ENCODE measurements at regions not wholly inside any gene's neighbourhood (a gene's known extent, or its start where the extent isn't known, plus 50 kb on each side); places are given as distances from the start of the nearest gene placed in this dataset.

- FAIRE-seq (no peak), DNase-seq (ENCODE audit: low read depth, low spot score) (no peak)
- no peaks in the 10 kb centered on the region for H3K9me1 ChIP-seq (replicated peaks; ENCODE audit: control insufficient read depth, extremely low read depth, insufficient read depth, low read length)
- H3K27me3 ChIP-seq (ENCODE audit: control insufficient read depth in 2 of 2, insufficient read depth in 2 of 2, low read length in 2 of 2) = no peaks in the 10 kb centered on the region
- no peak overlapping the region for H2AFZ ChIP-seq (ENCODE audit: low read depth, low read length)
- no peak for TF ChIP-seq JUN (IDR thresholded peaks at IDR 0.05; ENCODE audit: borderline replicate concordance, insufficient read depth, insufficient read length, low read depth)
- TF ChIP-seq POLR2AphosphoS5 (IDR thresholded peaks at IDR 0.05; ENCODE audit: insufficient read depth, low read depth, low read length) = no peak
- TF ChIP-seq POLR2A (IDR thresholded peaks at IDR 0.05; ENCODE audit: low read depth, low read length) = no peak
- no peak for TF ChIP-seq FOS (IDR thresholded peaks at IDR 0.05; ENCODE audit: borderline replicate concordance, insufficient read depth, low read length)
- no peak for TF ChIP-seq EZH2 (IDR thresholded peaks at IDR 0.05; ENCODE audit: borderline replicate concordance, low read depth, low read length, severe bottlenecking)
- no peak for TF ChIP-seq MYC (IDR thresholded peaks at IDR 0.05; ENCODE audit: low read depth, low read length)
- TF ChIP-seq MAX (IDR thresholded peaks at IDR 0.05; ENCODE audit: insufficient read depth, insufficient read length) = no peak
- TF ChIP-seq GATA2 (IDR thresholded peaks at IDR 0.05; ENCODE audit: insufficient read depth, insufficient read length, low read depth, low read length) = no peak
- TF ChIP-seq CTCF (IDR thresholded peaks at IDR 0.05; ENCODE audit: extremely low read depth in 1 of 2, insufficient read depth in 1 of 2, low read depth in 1 of 2, low read length in 2 of 2) = no peak
- H3K27ac ChIP-seq (ENCODE audit: insufficient read depth, low read depth, low read length) = no peak overlapping the region
- no peaks in the 10 kb centered on the region for H3K36me3 ChIP-seq (ENCODE audit: control insufficient read depth in 2 of 2, extremely low read depth in 1 of 2, insufficient read depth in 2 of 2, low read length in 2 of 2)
- no TSS peak for BruUV-seq (replicated peaks)
- H3K4me1 ChIP-seq (ENCODE audit: control insufficient read depth, extremely low read depth, insufficient read depth, low read length) = no peaks in the 10 kb centered on the region
- no peaks in the 10 kb centered on the region for H3K9me3 ChIP-seq (replicated peaks; ENCODE audit: control insufficient read depth, insufficient read depth, low read length)
- intact Hi-C loops (cut with micrococcal nuclease) = no loop called here
- ChIA-PET POLR2A (no interaction called here), CTCF (no interaction called here)
- H4K20me1 ChIP-seq (replicated peaks; ENCODE audit: control insufficient read depth, extremely low read depth, insufficient read depth, low read length) = no peaks in the 10 kb centered on the region
- no peak overlapping the region for H3K9ac ChIP-seq (replicated peaks; ENCODE audit: extremely low read depth, insufficient read depth, low read length)
- dilution Hi-C loops (cut with MboI; ENCODE audit: extremely low pct_ligation_motif_present, low sequenced_read_pairs) = no loop called here
- no peak overlapping the region for H3K4me3 ChIP-seq (replicated peaks in 1 of 3; ENCODE audit: insufficient read depth in 1 of 3, low read depth in 1 of 3, low read length in 3 of 3)
- H3K4me2 ChIP-seq (ENCODE audit: insufficient read depth, low read length) = no peak overlapping the region
- no peaks in the 10 kb centered on the region for H3K79me2 ChIP-seq (ENCODE audit: control insufficient read depth, insufficient read depth, low read length)
These were observed 209.2 kb upstream of the SHH start for GRCh38 chr7:156021471-156021870.
